NCI-H187 (cell line): ENCODE measurements at regions not wholly inside any gene's neighbourhood (a gene's known extent, or its start where the extent isn't known, plus 50 kb on each side); places are given as distances from the start of the nearest gene placed in this dataset.
"Not testable (repeated sequence)": the region's sequence is repeated elsewhere in the genome, so short reads cannot be mapped to it uniquely, and the experiment has no call there.

Experiments used
- DNase-seq, 2 experiments: peaks; one replicate each; lab custom pipeline; 2025; lab: John Stamatoyannopoulos, UW

- DNase-seq = no peak
These were observed 254.4 kb upstream of the BTG1 start for GRCh38 chr12:92400006-92400405.

- no peak for DNase-seq
These were observed 253.1 kb upstream of the BTG1 start for GRCh38 chr12:92398565-92399309.

- no peak for DNase-seq
These were observed 251.1 kb upstream of the BTG1 start for GRCh38 chr12:92396647-92397252.

- no peak for DNase-seq
These were observed 249.7 kb upstream of the BTG1 start for GRCh38 chr12:92395322-92395721.

- DNase-seq = no peak
These were observed 249.2 kb upstream of the BTG1 start for GRCh38 chr12:92394895-92395294.

- DNase-seq = no peak
These were observed 247.9 kb upstream of the BTG1 start for GRCh38 chr12:92393504-92393903.

- not testable (repeated sequence) for DNase-seq
These were observed 246.1 kb upstream of the BTG1 start for GRCh38 chr12:92391726-92392125.

GRCh38 chr12:92389466-92389865, 243.8 kb upstream of the BTG1 start:
- DNase-seq = no peak

GRCh38 chr12:92385296-92385695, 239.7 kb upstream of the BTG1 start:
- DNase-seq = no peak

GRCh38 chr12:92384571-92384970, 238.9 kb upstream of the BTG1 start:
- DNase-seq = no peak

GRCh38 chr12:92382383-92382878, 236.8 kb upstream of the BTG1 start:
- no peak for DNase-seq

GRCh38 chr12:92381856-92382255, 236.2 kb upstream of the BTG1 start:
- DNase-seq = no peak

GRCh38 chr12:92378682-92379479, 233.2 kb upstream of the BTG1 start:
- no peak for DNase-seq

- not testable (repeated sequence) for DNase-seq
These were observed 229.9 kb upstream of the BTG1 start for GRCh38 chr12:92375504-92375903.

GRCh38 chr12:92370828-92371227, 225.2 kb upstream of the BTG1 start:
- DNase-seq = no peak

GRCh38 chr12:92369636-92370035, 224.0 kb upstream of the BTG1 start:
- DNase-seq = no peak

- DNase-seq = no peak
These were observed 223.4 kb upstream of the BTG1 start for GRCh38 chr12:92369056-92369455.

- no peak for DNase-seq
These were observed 220.2 kb upstream of the BTG1 start for GRCh38 chr12:92365836-92366235.

- DNase-seq = no peak
These were observed 219.7 kb upstream of the BTG1 start for GRCh38 chr12:92365333-92365732.

GRCh38 chr12:92363295-92364146, 217.9 kb upstream of the BTG1 start:
- no peak for DNase-seq

- peak; percentile 8 to 12 for DNase-seq
These were observed 217.1 kb upstream of the BTG1 start for GRCh38 chr12:92362785-92363184.

GRCh38 chr12:92362126-92362525, 216.5 kb upstream of the BTG1 start:
- DNase-seq = no peak
